Heart right ventricle (tissue), 16 donors: ENCODE measurements at regions not wholly inside any gene's neighbourhood (a gene's known extent, or its start where the extent isn't known, plus 50 kb on each side); places are given as distances from the start of the nearest gene placed in this dataset.
"Not testable (repeated sequence)": the region's sequence is repeated elsewhere in the genome, so short reads cannot be mapped to it uniquely, and the experiment has no call there.

Experiments
- ATAC-seq, 8 donors: fragments of 200-7000 bp; cut with Tn5 transposase; one replicate each; pipeline ENCODE4 v1.9.1; 2020; ENCODE audit warnings: mild to moderate bottlenecking in 8 of 8, moderate library complexity in 8 of 8, moderate number of reproducible peaks in 1 of 8
- DNase-seq, 2 donors: peaks; one replicate each; pipeline ENCODE4 v3.0.0-alpha.2; 2020
- H3K27ac ChIP-seq, 10 donors: fragments of 200-600 bp; sonication (generic) in 2 of 10; one replicate each; pipeline versions ENCODE4 v1.5.0 to v1.8.0; 2020 to 2022; ENCODE audit warnings: mild to moderate bottlenecking in 3 of 10
- H3K27me3 ChIP-seq, 7 donors: fragments of 200-600 bp; one replicate each; pipeline ENCODE4 v1.8.0; 2021 to 2022; ENCODE audit warnings: mild to moderate bottlenecking in 2 of 7
- H3K36me3 ChIP-seq, 9 donors: fragments of 200-600 bp; sonication (generic) in 1 of 9; one replicate each; pipeline versions ENCODE4 v1.5.0 to v1.8.0; 2020 to 2022; ENCODE audit warnings: mild to moderate bottlenecking in 2 of 9
- H3K4me1 ChIP-seq, 9 donors: fragments of 200-600 bp; sonication (generic) in 1 of 9; one replicate each; pipeline versions ENCODE4 v1.5.0 to v1.8.0; 2020 to 2022; ENCODE audit warnings: mild to moderate bottlenecking in 4 of 9
- H3K4me3 ChIP-seq, 10 donors: fragments of 200-600 bp; sonication (generic) in 2 of 10; one replicate each; pipeline versions ENCODE4 v1.5.0 to v1.8.0; 2020 to 2022; ENCODE audit warnings: mild to moderate bottlenecking in 7 of 10, moderate library complexity in 2 of 10
- H3K9me3 ChIP-seq, 11 donors: fragments of 200-600 bp in 10 of 11; sonication (generic) in 2 of 11; one replicate each; pipeline versions ENCODE4 v1.5.0 to v1.8.0; 2013 to 2022; ENCODE audit warnings: mild to moderate bottlenecking in 2 of 11, control low read depth in 1 of 11, moderate library complexity in 1 of 11
- CTCF ChIP-seq, 9 donors: fragments of 200-600 bp; sonication (generic) in 2 of 9; IDR thresholded peaks; one replicate each; pipeline versions ENCODE4 v1.5.0 to v1.8.0; 2021 to 2022; ENCODE audit warnings: antibody characterized with exemption in 9 of 9, mild to moderate bottlenecking in 5 of 9, moderate library complexity in 1 of 9
- WGBS, 2 donors: extraction: QIAGEN DNeasy Blood & Tissue Kit; methylation state at CpG; one replicate each; pipeline ENCODE4 v1.1.7; 2013; ENCODE audit warnings: inconsistent platforms in 1 of 2; 5-methylcytosine and 5-hydroxymethylcytosine counted together
- intact Hi-C, 10 donors: fragments of 100-400 bp; cut with DNase I; formaldehyde crosslinking; loops; one replicate each; pipeline versions ENCODE4 v1.11.1 to v1.14.2; 2022
- donor health status: Arrhythmogenic right ventricular cardiomyopathy.
- donor health status: ischemic (EF 13 %, LVEDD 7.1; RV severe dilation, severe dysfunction).
- donor health status: healthy with polysubstance abuse.
- donor health status: DM: no; HTN: yes; CAD: no.
- donor health status: DM: no; HTN: no; CAD: no.
- donor health status: ischemic (EF 25% LVEDD 6.9; RV normal size, moderate dysfunction).
- donor health status: ischemic (EF 25% LVEDD 5.7; RV mildly dilated, moderate dysfunction).
- donor health status: healthy.
- donor health status: DM: yes; HTN: yes; CAD: no.
- donor health status: Ischemic cardiomyopathy.
- donor health status: ischemic (EF 35%, LVEDD 5.7; RV mildly dilated, moderate dysfunction).
- donor health status: nonischemic (EF 11% LVEDD 7.7; RV severe dilation, severe dysfunction).
- donor health status: DM: yes; HTN: yes; CAD: no.
- donor health status: PGD.
- donor health status: ischemic (EF 29% LVEDD 5.4; RV normal size, mild dysfunction).
- donor health status: nonischemic (EF 23%, LVEDD 6.1; RV moderate dilation, normal function).

- peaks cover 0 to 34% (median 7%) of the 10 kb centered on the region in 7 donors for H3K27me3 ChIP-seq
- peaks cover 0 to 9% (median 3%) of the 10 kb centered on the region in 9 donors for H3K4me1 ChIP-seq
- TF ChIP-seq CTCF (IDR thresholded peaks at IDR 0.05): no peak
- ATAC-seq (no peak), DNase-seq (no peak)
- no peak overlapping the region for H3K27ac ChIP-seq
- no peak overlapping the region for H3K4me3 ChIP-seq
- 79% methylated on average over 10 of the region's 10 CpGs for whole genome bisulfite sequencing, 2 donors
- no peaks in the 10 kb centered on the region for H3K9me3 ChIP-seq
- intact Hi-C loops: loop anchor here in 1 of 10 donors (10.0 kb wide), 1 partner anchor 65 kb away; no protein-coding TSS in a partner anchor
- H3K36me3 ChIP-seq: no peaks in the 10 kb centered on the region
These were observed 143.2 kb downstream of the PSAT1 start for GRCh38 chr9:78439866-78440830.

- Histone ChIP-seq H3K9me3 (no peaks in the 10 kb centered on the region), H3K27ac (no peak overlapping the region), H3K36me3 (no peaks in the 10 kb centered on the region), H3K4me3 (no peak overlapping the region), H3K4me1 (peaks cover 0 to 9% (median 3%) of the 10 kb centered on the region in 9 donors), H3K27me3 (peaks cover 0 to 25% (median 5%) of the 10 kb centered on the region in 7 donors)
- DNase-seq (no peak), ATAC-seq (no peak)
- TF ChIP-seq CTCF (IDR thresholded peaks at IDR 0.05): no peak
- intact Hi-C loops: no loop called here
- 92 to 93% methylated on average over 2 of the region's 2 CpGs for WGBS, 2 donors
These were observed 144.5 kb downstream of the PSAT1 start for GRCh38 chr9:78441396-78441795.

- no peak overlapping the region for H3K4me3 ChIP-seq
- intact Hi-C loops: no loop called here
- no peak overlapping the region for H3K27ac ChIP-seq
- TF ChIP-seq CTCF (IDR thresholded peaks at IDR 0.05): no peak
- 95% methylated on average over 39 to 46 of the region's 46 CpGs for WGBS, 2 donors
- H3K4me1 ChIP-seq: peaks cover 0 to 9% (median 3%) of the 10 kb centered on the region in 9 donors
- no peaks in the 10 kb centered on the region for H3K9me3 ChIP-seq
- ATAC-seq: no peak
- no peaks in the 10 kb centered on the region for H3K36me3 ChIP-seq
- no peak for DNase-seq
- peaks cover 0 to 25% (median 3%) of the 10 kb centered on the region in 7 donors for H3K27me3 ChIP-seq
These were observed 145.0 kb downstream of the PSAT1 start for GRCh38 chr9:78441822-78442431.

- ATAC-seq, H3K36me3 ChIP-seq, intact Hi-C loops, H3K27ac ChIP-seq, H3K9me3 ChIP-seq, H3K4me1 ChIP-seq, DNase-seq, H3K4me3 ChIP-seq: not testable (repeated sequence)
- peaks cover 0 to 25% (median 3%) of the 10 kb centered on the region in 7 donors for H3K27me3 ChIP-seq
- 76 to 85% methylated on average over 7 of the region's 7 CpGs for WGBS, 2 donors
These were observed 145.7 kb downstream of the PSAT1 start for GRCh38 chr9:78442577-78442976.
